Muscle layer of duodenum (tissue), 2 donors: ENCODE measurements at regions not wholly inside any gene's neighbourhood (a gene's known extent, or its start where the extent isn't known, plus 50 kb on each side); places are given as distances from the start of the nearest gene placed in this dataset.

ENCODE experiments used
- H3K27ac ChIP-seq: one replicate; pipeline ENCODE4 v1.7.0; 2013; ENCODE audit warnings: mild to moderate bottlenecking, low read length
- H3K27me3 ChIP-seq: one replicate; pipeline ENCODE4 v1.7.0; 2013; ENCODE audit warnings: low read depth, mild to moderate bottlenecking, control low read depth, low read length
- H3K36me3 ChIP-seq, 2 donors: one replicate each; pipeline ENCODE4 v1.7.0; 2013; ENCODE audit warnings: low read length in 2 of 2, control low read depth in 1 of 2, mild to moderate bottlenecking in 1 of 2; ENCODE audit not compliant: insufficient read depth in 2 of 2, control insufficient read depth in 1 of 2
- H3K4me1 ChIP-seq, 2 donors: one replicate each; pipeline ENCODE4 v1.7.0; 2013; ENCODE audit warnings: low read length in 2 of 2, mild to moderate bottlenecking in 2 of 2, control low read depth in 1 of 2, moderate library complexity in 1 of 2; ENCODE audit not compliant: insufficient read depth in 2 of 2, control insufficient read depth in 1 of 2
- H3K4me3 ChIP-seq, 2 donors: one replicate each; pipeline ENCODE4 v1.7.0; 2013; ENCODE audit warnings: low read length in 2 of 2, low read depth in 1 of 2, mild to moderate bottlenecking in 1 of 2
- H3K9me3 ChIP-seq, 2 donors: one replicate each; pipeline ENCODE4 v1.7.0; 2013; ENCODE audit warnings: low read length in 2 of 2, control low read depth in 1 of 2, mild to moderate bottlenecking in 1 of 2; ENCODE audit not compliant: control insufficient read depth in 1 of 2
- donor health status: healthy.

DNA sequence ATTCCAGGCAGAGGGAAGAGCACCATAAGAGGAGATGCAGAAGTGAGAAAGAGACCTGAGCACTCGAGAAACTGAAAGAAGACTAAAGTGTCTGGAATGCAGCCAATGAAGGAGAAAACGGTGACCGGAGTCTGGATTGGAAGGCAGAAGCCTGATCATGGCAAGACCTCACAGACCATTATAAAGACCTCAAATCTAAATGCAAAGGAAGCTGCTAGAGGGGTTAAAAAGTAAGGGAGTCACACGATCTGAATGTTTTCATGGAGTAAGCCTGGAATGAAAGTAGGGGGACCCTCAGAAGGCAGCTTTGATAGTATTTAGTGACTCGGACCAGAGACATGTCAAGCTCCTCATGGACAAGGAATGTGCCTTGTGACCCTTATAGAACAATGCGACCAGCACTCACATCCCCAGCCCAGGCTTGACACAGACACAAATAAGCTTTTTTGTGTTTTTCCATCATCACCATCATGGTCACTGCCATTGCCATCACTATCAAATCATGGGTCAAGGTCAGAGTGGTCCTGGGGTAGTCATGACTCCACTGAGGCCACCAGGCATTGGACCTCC lies 183.6 kb downstream of the SEC16B start:
- no peak overlapping the region for H3K27ac ChIP-seq
- H3K4me1 ChIP-seq, result no peaks in the 10 kb centered on the region
- no peaks in the 10 kb centered on the region for H3K27me3 ChIP-seq
- H3K4me3 ChIP-seq, result no peak overlapping the region
- no peaks in the 10 kb centered on the region for H3K9me3 ChIP-seq
- H3K36me3 ChIP-seq, result no peaks in the 10 kb centered on the region

DNA sequence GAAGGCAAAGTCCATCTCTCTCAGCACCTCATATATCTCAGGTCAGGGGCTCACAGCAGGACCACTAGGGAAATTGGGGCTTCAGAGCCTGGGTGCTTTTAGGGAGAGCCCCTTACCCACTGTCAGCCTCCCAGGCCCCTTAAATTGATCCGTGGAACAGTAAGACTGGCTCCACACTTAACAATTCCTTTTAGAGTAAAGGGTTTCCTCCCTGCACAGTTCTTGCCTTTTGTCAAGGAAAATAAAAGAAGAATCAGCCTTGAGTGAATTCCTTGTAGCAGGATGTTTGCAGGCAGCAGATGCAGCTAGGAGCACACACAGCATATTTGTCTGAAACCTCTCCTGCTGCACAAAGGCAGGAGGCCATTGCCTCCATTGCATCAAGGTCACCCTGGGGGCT lies 184.9 kb downstream of the SEC16B start:
- Histone ChIP-seq H3K4me1 (no peaks in the 10 kb centered on the region), H3K27me3 (no peaks in the 10 kb centered on the region), H3K27ac (no peak overlapping the region), H3K36me3 (no peaks in the 10 kb centered on the region), H3K9me3 (no peaks in the 10 kb centered on the region), H3K4me3 (no peak overlapping the region)

DNA sequence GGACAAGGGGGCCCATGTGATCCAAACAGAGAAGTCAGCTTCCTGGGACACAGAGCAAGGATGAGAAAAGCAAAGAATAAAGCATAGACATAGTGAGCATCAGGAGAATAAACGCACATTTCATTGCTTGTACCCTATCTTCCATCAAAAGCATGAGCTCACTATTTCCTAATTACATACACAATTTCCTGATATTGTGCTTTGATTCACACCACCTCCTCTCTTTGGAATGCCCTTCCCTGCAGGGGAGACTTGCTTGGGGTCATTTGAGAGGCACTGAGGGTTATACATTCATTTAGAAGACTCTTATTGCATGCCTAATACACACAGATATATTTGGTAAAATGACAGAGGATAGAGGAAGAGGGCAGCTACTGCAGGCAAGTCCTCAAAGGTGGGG lies 185.4 kb downstream of the SEC16B start:
- no peaks in the 10 kb centered on the region for H3K27me3 ChIP-seq
- H3K9me3 ChIP-seq, result no peaks in the 10 kb centered on the region
- H3K4me1 ChIP-seq, result peaks cover 0 to 2% of the 10 kb centered on the region in 2 donors
- no peak overlapping the region for H3K4me3 ChIP-seq
- H3K27ac ChIP-seq, result no peak overlapping the region
- H3K36me3 ChIP-seq, result no peaks in the 10 kb centered on the region

DNA sequence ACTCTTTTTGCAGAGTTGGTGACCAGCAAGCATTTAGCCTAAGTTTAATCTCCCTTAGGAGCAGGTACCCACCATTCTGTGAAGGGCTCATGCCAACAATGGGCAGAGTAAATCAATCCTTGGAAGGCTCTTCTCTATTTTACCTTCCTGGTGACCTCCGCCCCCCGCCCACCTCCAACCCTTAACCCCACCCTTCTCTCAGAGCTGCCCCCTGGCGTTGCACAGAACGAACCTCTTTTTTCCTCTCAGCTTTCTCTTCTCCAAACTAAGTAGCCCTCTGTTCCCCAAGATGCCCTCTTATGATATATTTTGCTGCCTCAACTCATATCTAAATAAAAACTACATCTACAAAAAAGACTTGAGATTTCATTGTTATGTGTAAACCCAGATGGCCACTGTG lies 186.8 kb downstream of the SEC16B start:
- Histone ChIP-seq H3K27me3 (no peaks in the 10 kb centered on the region), H3K4me3 (no peak overlapping the region)

DNA sequence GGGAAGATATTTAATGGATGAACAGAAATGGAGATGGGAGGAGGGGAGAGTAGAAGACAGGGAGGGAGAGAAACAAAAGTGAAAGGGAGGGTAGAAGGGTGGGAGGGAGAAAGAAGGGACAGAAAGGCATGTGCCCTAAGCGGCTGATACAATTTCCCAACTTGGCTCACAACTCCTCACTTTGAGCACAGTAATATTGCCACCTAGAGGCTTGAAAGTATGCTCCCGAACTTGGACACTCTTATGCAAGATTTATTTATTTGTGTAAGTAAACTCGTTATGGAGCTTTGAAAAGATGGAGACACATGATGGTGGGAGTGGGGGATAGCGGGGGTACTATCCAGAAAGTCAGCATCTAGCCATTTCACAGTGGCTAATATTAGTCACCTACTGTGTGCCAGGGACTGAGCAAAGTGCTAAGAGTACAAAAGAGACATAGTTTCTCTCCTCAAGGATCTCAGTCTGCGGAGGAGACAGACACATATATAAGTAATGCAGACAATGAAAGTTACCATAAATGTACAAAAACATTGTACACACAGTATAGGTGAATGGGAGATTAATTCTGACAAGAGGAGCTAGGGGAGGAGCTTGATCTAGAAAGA lies 189.7 kb downstream of the SEC16B start:
- no peaks in the 10 kb centered on the region for H3K36me3 ChIP-seq
- H3K9me3 ChIP-seq, result no peaks in the 10 kb centered on the region
- H3K27ac ChIP-seq, result no peak overlapping the region
- H3K4me1 ChIP-seq, result peaks cover 0 to 3% of the 10 kb centered on the region in 2 donors
- no peaks in the 10 kb centered on the region for H3K27me3 ChIP-seq
- no peak overlapping the region for H3K4me3 ChIP-seq

More for the DNA sequence above, 186.8 kb downstream of the SEC16B start:
- no peak overlapping the region for H3K27ac ChIP-seq
- H3K36me3 ChIP-seq, result no peaks in the 10 kb centered on the region
- no peaks in the 10 kb centered on the region for H3K9me3 ChIP-seq
- H3K4me1 ChIP-seq, result peaks cover 0 to 3% of the 10 kb centered on the region in 2 donors

DNA sequence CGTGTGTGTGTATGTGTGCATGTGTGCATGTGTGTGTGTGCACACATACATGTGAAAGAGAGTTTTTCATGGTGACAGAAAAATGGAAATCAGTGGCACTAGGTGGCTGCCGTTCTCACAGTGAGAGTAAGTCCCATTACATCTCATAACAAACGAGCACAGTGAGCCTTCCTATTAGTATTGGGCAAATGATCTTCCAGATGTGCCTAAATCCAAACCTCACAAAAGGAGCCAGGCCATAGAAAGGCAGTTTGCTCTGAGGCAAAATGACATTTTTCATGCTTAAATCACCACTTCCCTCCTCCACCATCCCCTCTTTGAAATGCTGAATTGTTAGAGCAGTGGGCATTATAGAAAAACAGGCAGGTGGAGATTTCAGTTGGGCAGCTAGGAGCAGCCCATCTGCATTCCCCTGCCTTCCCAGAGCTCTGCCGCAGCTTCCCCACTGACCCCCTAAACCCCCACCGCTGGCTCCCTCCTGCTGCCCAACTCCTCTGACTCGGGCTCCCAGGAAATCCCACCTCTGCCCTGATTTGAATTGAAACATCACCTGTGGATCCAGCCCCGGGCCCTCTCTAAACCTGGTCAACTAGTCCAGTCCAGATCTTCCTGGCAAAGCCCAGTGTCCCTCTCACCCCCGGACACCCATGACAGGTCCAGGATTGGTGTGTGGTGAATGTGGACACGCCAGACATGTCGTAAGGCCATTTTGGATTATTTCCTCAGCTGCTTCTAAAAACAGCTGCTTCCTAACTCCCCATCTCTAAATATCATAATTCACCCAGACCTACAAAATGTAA lies 190.5 kb downstream of the SEC16B start:
- Histone ChIP-seq H3K4me3 (no peak overlapping the region), H3K27ac (no peak overlapping the region)

DNA sequence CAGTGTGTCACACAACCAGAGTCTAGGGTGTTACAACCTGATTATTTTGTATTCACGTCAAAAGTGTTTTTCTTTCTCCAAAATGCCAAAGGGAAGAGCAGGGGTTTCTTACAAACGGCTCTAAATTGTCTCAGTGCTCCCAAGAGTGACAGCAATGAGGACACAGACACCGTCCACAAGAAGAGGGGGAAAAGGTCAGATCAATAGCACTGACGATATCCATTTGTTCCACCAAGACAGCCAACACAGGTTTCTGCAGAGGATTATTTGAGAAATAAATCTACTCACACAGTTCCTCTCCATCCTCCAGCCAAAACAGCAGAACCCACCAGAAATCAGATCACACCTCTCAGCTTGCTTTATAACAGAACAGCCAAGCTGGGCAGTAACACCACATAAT lies 193.9 kb downstream of the SEC16B start:
- peaks cover 0 to 3% of the 10 kb centered on the region in 2 donors for H3K4me1 ChIP-seq
- H3K4me3 ChIP-seq, result no peak overlapping the region
- H3K36me3 ChIP-seq, result no peaks in the 10 kb centered on the region
- H3K27me3 ChIP-seq, result no peaks in the 10 kb centered on the region
- H3K27ac ChIP-seq, result no peak overlapping the region
- H3K9me3 ChIP-seq, result peaks cover 3 to 4% of the 10 kb centered on the region in 2 donors

More for the DNA sequence above, 190.5 kb downstream of the SEC16B start:
- Histone ChIP-seq H3K9me3 (no peaks in the 10 kb centered on the region), H3K27me3 (no peaks in the 10 kb centered on the region), H3K4me1 (peaks cover 0 to 3% of the 10 kb centered on the region in 2 donors), H3K36me3 (no peaks in the 10 kb centered on the region)

DNA sequence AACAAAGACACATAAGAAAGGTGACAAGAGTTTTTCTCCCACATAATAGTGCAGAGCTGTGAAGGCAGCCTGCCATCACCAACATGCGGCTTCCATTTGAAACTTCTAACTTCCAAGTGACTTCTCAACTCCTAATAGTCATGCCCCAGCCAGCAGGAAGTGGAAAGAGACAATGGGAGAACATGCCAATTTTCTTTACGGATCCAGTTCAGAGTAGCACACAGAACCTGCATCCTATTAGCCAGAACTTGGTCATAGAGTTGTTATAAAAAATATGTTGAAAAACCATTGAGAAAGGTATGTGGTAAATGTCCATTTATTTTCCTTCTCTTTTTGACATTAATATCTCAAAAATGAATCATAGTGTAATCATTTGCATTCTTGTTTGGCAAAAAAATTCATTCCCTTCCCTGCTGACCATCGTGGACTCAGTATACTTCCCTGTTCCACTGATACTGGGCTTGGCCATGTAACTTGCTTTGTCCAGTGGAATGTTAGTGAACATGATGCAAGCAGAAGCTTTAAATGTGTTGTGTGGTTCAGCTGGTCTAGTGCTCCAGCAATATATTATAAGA lies 197.4 kb downstream of the SEC16B start:
- peaks cover 3 to 4% of the 10 kb centered on the region in 2 donors for H3K9me3 ChIP-seq
- no peak overlapping the region for H3K4me3 ChIP-seq
- no peaks in the 10 kb centered on the region for H3K4me1 ChIP-seq
- no peaks in the 10 kb centered on the region for H3K36me3 ChIP-seq
- H3K27me3 ChIP-seq, result no peaks in the 10 kb centered on the region
- H3K27ac ChIP-seq, result no peak overlapping the region

DNA sequence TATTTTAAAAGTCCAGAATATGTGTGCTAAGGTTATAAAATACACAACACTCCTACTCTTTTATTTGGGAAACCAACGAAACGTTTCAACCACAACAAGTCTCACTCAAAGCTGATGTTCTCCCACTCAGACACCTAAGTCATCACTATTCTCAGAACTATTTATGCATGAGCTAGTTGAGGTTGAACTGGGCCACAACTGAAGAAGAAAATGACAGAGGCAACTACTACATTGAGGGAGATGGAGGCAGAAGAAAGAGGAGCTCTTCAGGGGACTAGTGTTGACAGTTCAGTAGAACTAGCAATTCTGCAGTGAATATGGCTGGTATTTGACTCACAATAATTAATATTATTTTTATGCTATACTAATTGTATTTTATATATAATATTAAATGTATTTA lies 198.2 kb downstream of the SEC16B start:
- Histone ChIP-seq H3K4me1 (no peaks in the 10 kb centered on the region), H3K27me3 (no peaks in the 10 kb centered on the region), H3K27ac (no peak overlapping the region), H3K36me3 (no peaks in the 10 kb centered on the region), H3K9me3 (peaks cover 3 to 4% of the 10 kb centered on the region in 2 donors), H3K4me3 (no peak overlapping the region)

DNA sequence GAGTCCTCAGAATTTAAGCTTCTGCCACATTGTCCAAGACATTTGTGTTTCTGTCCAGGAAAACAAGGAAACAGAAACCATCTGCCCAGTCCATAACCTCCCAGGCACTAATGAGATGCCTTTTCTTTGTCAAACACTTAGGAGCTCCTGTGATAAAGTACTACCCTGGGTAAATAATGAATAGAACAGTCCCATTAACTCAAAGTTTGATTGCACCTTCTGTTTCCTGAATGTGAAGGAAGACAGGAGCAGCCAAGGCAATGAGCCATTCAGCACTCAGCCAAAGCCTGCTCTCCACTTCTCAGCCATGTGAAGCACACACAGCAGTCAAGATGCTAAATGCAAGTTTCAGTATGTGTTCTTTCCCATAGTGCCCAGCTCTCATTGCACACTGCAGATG lies 199.8 kb downstream of the SEC16B start:
- H3K27ac ChIP-seq, result no peak overlapping the region
- no peaks in the 10 kb centered on the region for H3K36me3 ChIP-seq
- H3K9me3 ChIP-seq, result peaks cover 3 to 4% of the 10 kb centered on the region in 2 donors
- no peaks in the 10 kb centered on the region for H3K4me1 ChIP-seq
- H3K27me3 ChIP-seq, result no peaks in the 10 kb centered on the region
- no peak overlapping the region for H3K4me3 ChIP-seq

DNA sequence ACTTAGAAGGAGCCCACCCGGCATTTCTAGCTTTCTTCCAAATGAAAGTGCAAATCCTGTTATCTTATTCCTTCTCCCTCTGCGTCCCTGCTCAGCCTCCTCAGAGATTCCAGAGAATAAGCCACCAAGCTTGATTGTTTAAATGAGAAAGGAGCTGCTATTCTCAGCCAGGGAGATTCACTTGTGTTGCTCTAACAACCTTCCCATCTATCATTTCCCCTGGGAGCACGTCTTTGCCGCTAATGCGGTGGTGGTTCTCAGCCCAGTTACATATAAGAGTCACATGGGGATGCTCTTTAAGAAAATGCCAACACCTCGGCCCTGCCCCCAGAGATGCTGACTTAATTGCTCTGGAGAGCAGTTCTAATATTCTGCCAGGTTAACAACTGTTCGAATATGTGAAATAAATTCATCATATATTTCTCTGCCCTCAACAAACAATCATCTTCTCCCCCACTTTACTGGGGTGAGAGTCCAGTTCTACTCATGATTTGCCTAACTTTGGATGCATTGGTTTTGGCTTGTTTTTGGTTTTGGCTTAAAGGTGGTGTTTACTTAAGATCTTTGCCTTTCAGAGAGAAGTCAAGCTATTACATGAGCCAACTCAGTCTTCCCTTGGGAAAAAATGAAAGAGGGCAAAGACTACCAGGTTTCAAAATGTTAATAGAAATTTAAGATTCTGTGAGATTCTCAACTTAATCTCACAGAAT lies 213.9 kb downstream of the SEC16B start:
- H3K4me3 ChIP-seq, result no peak overlapping the region
- H3K9me3 ChIP-seq, result no peaks in the 10 kb centered on the region
- no peak overlapping the region for H3K27ac ChIP-seq
- H3K27me3 ChIP-seq, result no peaks in the 10 kb centered on the region
- H3K4me1 ChIP-seq, result no peaks in the 10 kb centered on the region
- no peaks in the 10 kb centered on the region for H3K36me3 ChIP-seq
